SK-N-MC (cell line): ENCODE measurements at regions not wholly inside any gene's neighbourhood (a gene's known extent, or its start where the extent isn't known, plus 50 kb on each side); places are given as distances from the start of the nearest gene placed in this dataset.

Experiments
- EZH2 ChIP-seq: fragments of 200-600 bp; sonication (generic); IDR thresholded peaks from one replicate; pipeline ENCODE4 v1.6.1; 2017; ENCODE audit warnings: antibody characterized with exemption
- FOXP2 ChIP-seq: optimal IDR thresholded peaks from 2 replicates; pipeline ENCODE3; 2011; ENCODE audit warnings: mild to moderate bottlenecking, moderate library complexity; ENCODE audit not compliant: insufficient read depth; ENCODE audit errors: extremely low read length, control extremely low read depth
- POLR2AphosphoS5 ChIP-seq: IDR thresholded peaks from 2 replicates; pipeline ENCODE4 v1.6.1; 2012; ENCODE audit warnings: mild to moderate bottlenecking, low read depth, low read length, borderline replicate concordance

GRCh38 chr5:179495906-179496455 lies 54.4 kb upstream of the RUFY1 start:
- TF ChIP-seq POLR2AphosphoS5 (no peak), EZH2 (no peak), FOXP2 (no peak)
